Natural killer cell (primary cell): ENCODE measurements at regions not wholly inside any gene's neighbourhood (a gene's known extent, or its start where the extent isn't known, plus 50 kb on each side); places are given as distances from the start of the nearest gene placed in this dataset.

ENCODE experiments used
- ATAC-seq, 3 donors: fragments of 150-1000 bp in 2 of 3; fragments of 200-7000 bp in 1 of 3; cut with Tn5 transposase; 1 replicate in 1 of 3; 2 replicates in 2 of 3; pipeline ENCODE4 v1.10.0; 2021; ENCODE audit warnings: mild to moderate bottlenecking in 2 of 3, moderate library complexity in 2 of 3
- DNase-seq, 2 donors: peaks; one replicate each; pipeline versions ENCODE4 v3.0.0 to v3.0.0-alpha.2; 2013 to 2021; ENCODE audit warnings: mixed read lengths in 1 of 2
- H3K27ac ChIP-seq: one replicate; pipeline ENCODE4 v1.5.1; 2013; ENCODE audit warnings: mild to moderate bottlenecking, low read length
- H3K27me3 ChIP-seq: one replicate; pipeline ENCODE4 v1.6.1; 2013; ENCODE audit warnings: low read length; ENCODE audit not compliant: control insufficient read depth, insufficient read depth
- H3K36me3 ChIP-seq: one replicate; pipeline ENCODE4 v1.6.1; 2013; ENCODE audit warnings: low read length; ENCODE audit not compliant: control insufficient read depth, insufficient read depth
- H3K4me1 ChIP-seq: one replicate; pipeline ENCODE4 v1.6.1; 2013; ENCODE audit warnings: low read length; ENCODE audit not compliant: control insufficient read depth, insufficient read depth
- H3K4me3 ChIP-seq: one replicate; pipeline ENCODE4 v1.5.1; 2013; ENCODE audit warnings: low read length
- H3K9me3 ChIP-seq: one replicate; pipeline ENCODE4 v1.6.1; 2013; ENCODE audit warnings: low read length; ENCODE audit not compliant: control insufficient read depth, insufficient read depth
- H3K27ac Mint-ChIP-seq, 2 donors: one replicate each; pipeline ENCODE4 v1.8.0; 2022; ENCODE audit warnings: mild to moderate bottlenecking in 2 of 2, mixed read lengths in 2 of 2, moderate library complexity in 1 of 2
- H3K27me3 Mint-ChIP-seq, 2 donors: one replicate each; pipeline ENCODE4 v1.8.0; 2022; ENCODE audit warnings: low read depth in 2 of 2, mixed read lengths in 2 of 2
- H3K36me3 Mint-ChIP-seq: one replicate; pipeline ENCODE4 v1.8.0; 2022; ENCODE audit warnings: mixed read lengths
- H3K4me1 Mint-ChIP-seq, 2 donors: one replicate each; pipeline ENCODE4 v1.8.0; 2022; ENCODE audit warnings: mixed read lengths in 2 of 2
- H3K4me3 Mint-ChIP-seq: one replicate; pipeline ENCODE4 v1.8.0; 2022; ENCODE audit warnings: mild to moderate bottlenecking, moderate library complexity, mixed read lengths
- H3K9me3 Mint-ChIP-seq, 2 donors: one replicate each; pipeline ENCODE4 v1.8.0; 2022; ENCODE audit warnings: mixed read lengths in 2 of 2
- WGBS: methylation state at CpG from one replicate; pipeline ENCODE4 v1.1.7; 2013; ENCODE audit warnings: missing lambda C conversion rate; ENCODE audit not compliant: insufficient coverage; 5-methylcytosine and 5-hydroxymethylcytosine counted together
- intact Hi-C: fragments of 100-400 bp; cut with micrococcal nuclease; formaldehyde crosslinking; loops from one replicate; pipeline ENCODE4 v1.14.2; 2022
- TF ChIP-seq, protein P1 (sequence below): fragments of 200-600 bp; IDR thresholded peaks from one replicate; pipeline ENCODE4 v1.8.0; 2022; ENCODE audit warnings: antibody characterized with exemption

- H3K36me3 Mint-ChIP-seq = no peaks in the 10 kb centered on the region
- Histone ChIP-seq H3K4me3 (no peak overlapping the region), H3K27me3 (no peaks in the 10 kb centered on the region), H3K27ac (no peak overlapping the region), H3K9me3 (no peaks in the 10 kb centered on the region), H3K36me3 (no peaks in the 10 kb centered on the region), H3K4me1 (no peaks in the 10 kb centered on the region)
- no peak overlapping the region for H3K27ac Mint-ChIP-seq
- WGBS = 92% methylated on average over 15 of the region's 15 CpGs
- intact Hi-C loops = no loop called here
- H3K27me3 Mint-ChIP-seq = peaks cover 7 to 24% of the 10 kb centered on the region in 2 donors
- H3K4me3 Mint-ChIP-seq = no peak overlapping the region
- TF ChIP-seq, protein P1, sequence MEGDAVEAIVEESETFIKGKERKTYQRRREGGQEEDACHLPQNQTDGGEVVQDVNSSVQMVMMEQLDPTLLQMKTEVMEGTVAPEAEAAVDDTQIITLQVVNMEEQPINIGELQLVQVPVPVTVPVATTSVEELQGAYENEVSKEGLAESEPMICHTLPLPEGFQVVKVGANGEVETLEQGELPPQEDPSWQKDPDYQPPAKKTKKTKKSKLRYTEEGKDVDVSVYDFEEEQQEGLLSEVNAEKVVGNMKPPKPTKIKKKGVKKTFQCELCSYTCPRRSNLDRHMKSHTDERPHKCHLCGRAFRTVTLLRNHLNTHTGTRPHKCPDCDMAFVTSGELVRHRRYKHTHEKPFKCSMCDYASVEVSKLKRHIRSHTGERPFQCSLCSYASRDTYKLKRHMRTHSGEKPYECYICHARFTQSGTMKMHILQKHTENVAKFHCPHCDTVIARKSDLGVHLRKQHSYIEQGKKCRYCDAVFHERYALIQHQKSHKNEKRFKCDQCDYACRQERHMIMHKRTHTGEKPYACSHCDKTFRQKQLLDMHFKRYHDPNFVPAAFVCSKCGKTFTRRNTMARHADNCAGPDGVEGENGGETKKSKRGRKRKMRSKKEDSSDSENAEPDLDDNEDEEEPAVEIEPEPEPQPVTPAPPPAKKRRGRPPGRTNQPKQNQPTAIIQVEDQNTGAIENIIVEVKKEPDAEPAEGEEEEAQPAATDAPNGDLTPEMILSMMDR = no peak
- H3K9me3 Mint-ChIP-seq = peaks cover 0 to 3% of the 10 kb centered on the region in 2 donors
- ATAC-seq (no peak), DNase-seq (no peak)
- H3K4me1 Mint-ChIP-seq = no peaks in the 10 kb centered on the region
These were observed 84.0 kb upstream of the LRFN2 start for GRCh38 chr6:40671001-40671693.

- TF ChIP-seq, protein P1 = no peak
- no peak for ATAC-seq
- intact Hi-C loops = no loop called here
- peaks cover 13% of the 10 kb centered on the region for H3K9me3 ChIP-seq
- Mint-ChIP-seq H3K27me3 (peaks cover 7 to 19% of the 10 kb centered on the region in 2 donors), H3K9me3 (peaks cover 7% of the 10 kb centered on the region in 2 donors), H3K27ac (no peak overlapping the region), H3K4me3 (no peak overlapping the region), H3K4me1 (no peaks in the 10 kb centered on the region), H3K36me3 (peaks cover 4% of the 10 kb centered on the region)
- no peaks in the 10 kb centered on the region for H3K36me3 ChIP-seq
- no peak overlapping the region for H3K27ac ChIP-seq
- no peak for DNase-seq
- 85% methylated on average over 2 of the region's 3 CpGs for WGBS
- no peaks in the 10 kb centered on the region for H3K27me3 ChIP-seq
- H3K4me3 ChIP-seq = no peak overlapping the region
- no peaks in the 10 kb centered on the region for H3K4me1 ChIP-seq
These were observed 82.2 kb upstream of the LRFN2 start for GRCh38 chr6:40669343-40669742.

DNA sequence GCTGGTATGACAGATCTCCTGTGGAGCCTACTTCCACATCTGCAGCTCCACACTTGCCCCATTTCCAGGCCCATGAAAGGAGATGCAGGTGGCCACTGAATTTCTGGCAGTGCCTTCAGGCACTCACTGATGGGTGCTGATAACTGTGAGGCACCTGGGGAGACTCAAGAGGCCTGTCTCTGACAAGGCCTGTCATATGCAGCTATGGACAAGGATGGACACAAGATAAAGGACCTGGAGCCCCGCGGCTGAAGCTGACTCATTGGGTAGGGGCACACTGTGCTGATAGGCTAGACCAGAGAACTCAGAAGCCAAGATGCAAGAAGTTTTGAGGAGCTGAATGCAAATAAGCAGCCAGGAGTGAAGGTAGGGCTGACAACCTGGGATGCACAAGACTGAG, 81.0 kb upstream of the LRFN2 start:
- 98% methylated on average over 2 of the region's 2 CpGs for WGBS
- intact Hi-C loops = no loop called here
- DNase-seq (no peak), ATAC-seq (no peak)
- Histone ChIP-seq H3K27ac (no peak overlapping the region), H3K27me3 (no peaks in the 10 kb centered on the region), H3K4me1 (no peaks in the 10 kb centered on the region), H3K4me3 (no peak overlapping the region), H3K36me3 (no peaks in the 10 kb centered on the region), H3K9me3 (peaks cover 24% of the 10 kb centered on the region)
- Mint-ChIP-seq H3K9me3 (peaks cover 9 to 12% of the 10 kb centered on the region in 2 donors), H3K4me3 (no peak overlapping the region), H3K27me3 (peaks cover 7 to 19% of the 10 kb centered on the region in 2 donors), H3K36me3 (peaks cover 8% of the 10 kb centered on the region), H3K27ac (no peak overlapping the region), H3K4me1 (no peaks in the 10 kb centered on the region)
- TF ChIP-seq, protein P1 = no peak

GRCh38 chr6:40666530-40666929, 79.4 kb upstream of the LRFN2 start:
- H3K36me3 ChIP-seq = no peaks in the 10 kb centered on the region
- no peak overlapping the region for H3K4me3 ChIP-seq
- Mint-ChIP-seq H3K4me1 (no peaks in the 10 kb centered on the region), H3K9me3 (peaks cover 9 to 12% of the 10 kb centered on the region in 2 donors), H3K36me3 (peaks cover 8% of the 10 kb centered on the region), H3K27me3 (peaks cover 7 to 19% of the 10 kb centered on the region in 2 donors), H3K4me3 (no peak overlapping the region), H3K27ac (no peak overlapping the region)
- H3K9me3 ChIP-seq = peaks cover 24% of the 10 kb centered on the region
- H3K27ac ChIP-seq = no peak overlapping the region
- TF ChIP-seq, protein P1 = no peak
- intact Hi-C loops = no loop called here
- no peaks in the 10 kb centered on the region for H3K4me1 ChIP-seq
- H3K27me3 ChIP-seq = no peaks in the 10 kb centered on the region
- DNase-seq = no peak
- no peak for ATAC-seq
- 95% methylated on average over 4 of the region's 4 CpGs for WGBS
